ENCODE measurements at regions not wholly inside any gene's neighbourhood (a gene's known extent, or its start where the extent isn't known, plus 50 kb on each side); places are given as distances from the start of the nearest gene placed in this dataset.

GRCh38 chr13:93145199-93145598 lies 81.4 kb upstream of the GPC6 start:
- TF ChIP-seq CTCF (IDR thresholded peaks at IDR 0.05) = no peak
- TF ChIP-seq ZFX (IDR thresholded peaks at IDR 0.05; ENCODE audit: borderline replicate concordance) = no peak

All from 22Rv1 (cell line).